Activated CD4-positive, alpha-beta memory T cell treated with anti-CD3 and anti-CD28 coated beads for 36 hours (primary cell): ENCODE measurements at regions not wholly inside any gene's neighbourhood (a gene's known extent, or its start where the extent isn't known, plus 50 kb on each side); places are given as distances from the start of the nearest gene placed in this dataset.

Experiments used
- CTCF ChIA-PET: fragments of 350-600 bp; sonication (Branson Sonifier 250); formaldehyde crosslinking; loops from one replicate; lab custom pipeline; 2021; ENCODE audit warnings: antibody characterized with exemption, inconsistent platforms; lab: Charles Lee
- POLR2A ChIA-PET: fragments of 350-600 bp; sonication (Branson Sonifier 250); formaldehyde crosslinking; loops from one replicate; lab custom pipeline; 2021; ENCODE audit warnings: antibody characterized with exemption; lab: Charles Lee
- DNase-seq: peaks from one replicate; pipeline ENCODE4 v3.0.0-alpha.2; 2020
- H3K27ac Mint-ChIP-seq: one replicate; pipeline ENCODE4 v1.8.0; 2021; ENCODE audit warnings: mixed read lengths
- H3K27me3 Mint-ChIP-seq: one replicate; pipeline ENCODE4 v1.8.0; 2021; ENCODE audit warnings: mixed read lengths
- H3K36me3 Mint-ChIP-seq: one replicate; pipeline ENCODE4 v1.8.0; 2021; ENCODE audit warnings: mixed read lengths
- H3K4me1 Mint-ChIP-seq: one replicate; pipeline ENCODE4 v1.8.0; 2021; ENCODE audit warnings: low read depth, mixed read lengths
- H3K4me3 Mint-ChIP-seq: one replicate; pipeline ENCODE4 v1.8.0; 2021; ENCODE audit warnings: mild to moderate bottlenecking, mixed read lengths
- H3K9me3 Mint-ChIP-seq: one replicate; pipeline ENCODE4 v1.8.0; 2021; ENCODE audit warnings: mixed read lengths
- intact Hi-C: fragments of 100-400 bp; cut with micrococcal nuclease; formaldehyde crosslinking; loops from one replicate; pipeline ENCODE4 v1.15.1; 2023

GRCh38 chrY:21253455-21254248, 257.5 kb upstream of the RBMY1B start:
- no peak for DNase-seq
- POLR2A ChIA-PET, result interaction anchor here (0.8 kb wide), 1 partner anchor 12 kb away, joined by 3 read pairs; no protein-coding TSS in a partner anchor
- Mint-ChIP-seq H3K9me3 (no peaks in the 10 kb centered on the region), H3K27ac (peak overlapping the region; percentile 77), H3K27me3 (no peaks in the 10 kb centered on the region), H3K36me3 (no peaks in the 10 kb centered on the region), H3K4me1 (peaks cover 38% of the 10 kb centered on the region), H3K4me3 (peak overlapping the region; percentile 49)
- CTCF ChIA-PET, result no interaction called here
- intact Hi-C loops, result loop anchor here (10.0 kb wide), 1 partner anchor 169 kb away; no protein-coding TSS in a partner anchor

DNA sequence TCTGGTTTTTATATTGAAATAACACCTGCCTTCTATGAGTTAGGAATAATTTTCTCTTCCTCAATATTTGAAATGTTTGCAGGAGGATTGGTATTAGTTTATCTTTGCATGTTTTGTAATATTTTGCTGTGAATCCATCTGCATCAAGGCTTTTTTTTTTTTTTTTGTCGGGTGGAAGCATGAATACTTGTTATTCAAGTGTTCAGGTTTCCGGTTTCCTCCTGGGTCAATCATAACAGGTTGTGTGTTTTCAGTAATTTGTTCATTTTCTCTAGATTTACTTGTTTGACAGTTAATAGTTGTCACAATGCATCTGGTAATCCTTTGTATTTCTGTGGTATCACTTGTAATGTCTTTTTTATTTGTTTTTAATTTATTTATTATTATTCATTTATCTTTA, 256.7 kb upstream of the RBMY1B start:
- no peaks in the 10 kb centered on the region for H3K9me3 Mint-ChIP-seq
- no peak for DNase-seq
- intact Hi-C loops, result loop anchor here (10.0 kb wide), 1 partner anchor 170 kb away; no protein-coding TSS in a partner anchor
- H3K27me3 Mint-ChIP-seq, result no peaks in the 10 kb centered on the region
- peak overlapping the region; percentile 60 for H3K4me3 Mint-ChIP-seq
- CTCF ChIA-PET, result no interaction called here
- H3K27ac Mint-ChIP-seq, result peak overlapping the region; percentile 77
- H3K36me3 Mint-ChIP-seq, result no peaks in the 10 kb centered on the region
- POLR2A ChIA-PET, result interaction anchor here (0.8 kb wide), 1 partner anchor 13 kb away, joined by 3 read pairs; no protein-coding TSS in a partner anchor
- peaks cover 37% of the 10 kb centered on the region for H3K4me1 Mint-ChIP-seq

- no peaks in the 10 kb centered on the region for H3K36me3 Mint-ChIP-seq
- H3K27ac Mint-ChIP-seq, result peak overlapping the region; percentile 65
- no peak overlapping the region for H3K4me3 Mint-ChIP-seq
- no peak for DNase-seq
- H3K4me1 Mint-ChIP-seq, result peaks cover 37% of the 10 kb centered on the region
- intact Hi-C loops, result loop anchor here (1.0 to 10.0 kb wide), 4 partner anchors 17 to 681 kb away; no protein-coding TSS in a partner anchor
- no peaks in the 10 kb centered on the region for H3K27me3 Mint-ChIP-seq
- ChIA-PET POLR2A (no interaction called here), CTCF (interaction anchor here (1.3 kb wide), 1 partner anchor 16 kb away, joined by 3 read pairs; no protein-coding TSS in a partner anchor)
- H3K9me3 Mint-ChIP-seq, result no peaks in the 10 kb centered on the region
Measured at GRCh38 chrY:21256820-21257219, 254.3 kb upstream of the RBMY1B start.

GRCh38 chrY:21259707-21260106, 251.4 kb upstream of the RBMY1B start:
- no peaks in the 10 kb centered on the region for H3K9me3 Mint-ChIP-seq
- CTCF ChIA-PET, result interaction anchor here (0.7 to 1.2 kb wide), 5 partner anchors 10 to 1443 kb away, joined by 3 read pairs; no protein-coding TSS in a partner anchor
- H3K4me3 Mint-ChIP-seq, result no peak overlapping the region
- H3K27ac Mint-ChIP-seq, result peak overlapping the region; percentile 69
- intact Hi-C loops, result loop anchor here (5.0 to 10.0 kb wide), 4 partner anchors 175 to 702 kb away; no protein-coding TSS in a partner anchor
- POLR2A ChIA-PET, result interaction anchor here (1.1 kb wide), 1 partner anchor 10 kb away, joined by 3 read pairs; no protein-coding TSS in a partner anchor
- DNase-seq, result no peak
- no peaks in the 10 kb centered on the region for H3K36me3 Mint-ChIP-seq
- peaks cover 31% of the 10 kb centered on the region for H3K4me1 Mint-ChIP-seq
- H3K27me3 Mint-ChIP-seq, result no peaks in the 10 kb centered on the region

- ChIA-PET CTCF (interaction anchor here (1.0 to 1.2 kb wide), 4 partner anchors 119 to 1444 kb away, joined by 3 read pairs; no protein-coding TSS in a partner anchor), POLR2A (no interaction called here)
- H3K4me3 Mint-ChIP-seq, result no peak overlapping the region
- H3K4me1 Mint-ChIP-seq, result peaks cover 31% of the 10 kb centered on the region
- no peak for DNase-seq
- intact Hi-C loops, result loop anchor here (5.0 to 10.0 kb wide), 2 partner anchors 296 to 703 kb away; no protein-coding TSS in a partner anchor
- H3K27me3 Mint-ChIP-seq, result no peaks in the 10 kb centered on the region
- H3K9me3 Mint-ChIP-seq, result no peaks in the 10 kb centered on the region
- H3K36me3 Mint-ChIP-seq, result no peaks in the 10 kb centered on the region
- H3K27ac Mint-ChIP-seq, result peak overlapping the region; percentile 28
Measured at GRCh38 chrY:21260325-21260724, 250.8 kb upstream of the RBMY1B start.

GRCh38 chrY:21261158-21261557, 250.0 kb upstream of the RBMY1B start:
- no peaks in the 10 kb centered on the region for H3K27me3 Mint-ChIP-seq
- H3K9me3 Mint-ChIP-seq, result no peaks in the 10 kb centered on the region
- intact Hi-C loops, result loop anchor here (5.0 to 10.0 kb wide), 2 partner anchors 296 to 704 kb away; no protein-coding TSS in a partner anchor
- H3K4me1 Mint-ChIP-seq, result peaks cover 26% of the 10 kb centered on the region
- POLR2A ChIA-PET, result no interaction called here
- H3K27ac Mint-ChIP-seq, result peak overlapping the region; percentile 42
- CTCF ChIA-PET, result interaction anchor here (0.9 kb wide), 1 partner anchor 154 kb away, joined by 3 read pairs; no protein-coding TSS in a partner anchor
- DNase-seq, result no peak
- H3K36me3 Mint-ChIP-seq, result no peaks in the 10 kb centered on the region
- H3K4me3 Mint-ChIP-seq, result no peak overlapping the region

- no peaks in the 10 kb centered on the region for H3K27me3 Mint-ChIP-seq
- H3K36me3 Mint-ChIP-seq, result no peaks in the 10 kb centered on the region
- H3K4me1 Mint-ChIP-seq, result peaks cover 2% of the 10 kb centered on the region
- H3K27ac Mint-ChIP-seq, result no peak overlapping the region
- no peaks in the 10 kb centered on the region for H3K9me3 Mint-ChIP-seq
- intact Hi-C loops, result loop anchor here (10.0 kb wide), 1 partner anchor 302 kb away; no protein-coding TSS in a partner anchor
- POLR2A ChIA-PET, result no interaction called here
- CTCF ChIA-PET, result no interaction called here
- no peak for DNase-seq
- H3K4me3 Mint-ChIP-seq, result no peak overlapping the region
Measured at GRCh38 chrY:21266751-21267150, 244.4 kb upstream of the RBMY1B start.

- no peak for DNase-seq
- ChIA-PET POLR2A (no interaction called here), CTCF (no interaction called here)
- Mint-ChIP-seq H3K27ac (no peak overlapping the region), H3K4me3 (no peak overlapping the region), H3K36me3 (no peaks in the 10 kb centered on the region), H3K9me3 (no peaks in the 10 kb centered on the region), H3K27me3 (no peaks in the 10 kb centered on the region), H3K4me1 (no peaks in the 10 kb centered on the region)
- intact Hi-C loops, result loop anchor here (10.0 kb wide), 1 partner anchor 302 kb away; no protein-coding TSS in a partner anchor
Measured at GRCh38 chrY:21267164-21267563, 244.0 kb upstream of the RBMY1B start.

DNA sequence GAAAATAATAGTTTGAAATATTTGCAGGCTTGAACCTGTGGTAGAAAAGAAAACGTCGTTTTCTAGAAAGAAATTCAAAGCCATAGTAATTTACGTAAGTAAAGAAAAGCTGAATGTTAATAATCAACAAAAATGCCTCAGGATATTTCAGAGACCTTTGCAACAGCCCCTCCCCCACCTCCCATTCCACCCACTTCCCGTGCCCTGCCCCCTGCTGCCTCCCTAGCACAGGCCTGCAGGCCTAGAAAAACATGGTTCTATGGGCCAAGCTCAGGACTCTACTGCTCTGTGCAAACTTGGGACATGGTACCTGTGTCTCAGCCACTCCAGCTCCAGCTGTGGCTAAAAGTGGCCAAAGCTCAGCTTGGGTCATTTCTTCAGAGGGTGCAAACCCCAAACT, 223.4 kb upstream of the RBMY1B start:
- POLR2A ChIA-PET, result no interaction called here
- Mint-ChIP-seq H3K4me3 (no peak overlapping the region), H3K36me3 (no peaks in the 10 kb centered on the region), H3K4me1 (no peaks in the 10 kb centered on the region), H3K27ac (no peak overlapping the region), H3K9me3 (no peaks in the 10 kb centered on the region), H3K27me3 (no peaks in the 10 kb centered on the region)
- CTCF ChIA-PET, result no interaction called here
- DNase-seq, result no peak
- intact Hi-C loops, result no loop called here

DNA sequence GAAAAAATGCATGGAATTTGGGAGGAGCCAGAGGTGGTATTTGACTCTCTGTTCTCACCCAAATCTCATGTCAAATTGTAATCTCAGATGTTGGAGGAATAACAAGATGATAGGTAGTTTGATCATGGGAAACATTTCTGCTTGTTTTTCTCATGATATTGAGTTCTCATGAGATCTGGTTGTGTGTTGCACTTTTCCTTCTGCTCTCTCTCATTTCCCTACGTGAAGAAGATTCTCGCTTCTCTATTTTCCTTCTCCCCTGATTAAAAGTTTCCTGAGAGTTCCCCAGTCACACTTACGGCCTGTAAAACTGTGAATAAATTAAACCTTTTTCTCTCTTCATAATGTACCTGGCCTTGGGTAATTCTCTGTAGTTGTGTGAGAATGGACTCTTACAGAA, 222.2 kb upstream of the RBMY1B start:
- DNase-seq, result no peak
- Mint-ChIP-seq H3K9me3 (no peaks in the 10 kb centered on the region), H3K27ac (no peak overlapping the region), H3K36me3 (no peaks in the 10 kb centered on the region), H3K27me3 (no peaks in the 10 kb centered on the region), H3K4me3 (no peak overlapping the region), H3K4me1 (no peaks in the 10 kb centered on the region)
- intact Hi-C loops, result no loop called here
- CTCF ChIA-PET, result no interaction called here
- POLR2A ChIA-PET, result no interaction called here

DNA sequence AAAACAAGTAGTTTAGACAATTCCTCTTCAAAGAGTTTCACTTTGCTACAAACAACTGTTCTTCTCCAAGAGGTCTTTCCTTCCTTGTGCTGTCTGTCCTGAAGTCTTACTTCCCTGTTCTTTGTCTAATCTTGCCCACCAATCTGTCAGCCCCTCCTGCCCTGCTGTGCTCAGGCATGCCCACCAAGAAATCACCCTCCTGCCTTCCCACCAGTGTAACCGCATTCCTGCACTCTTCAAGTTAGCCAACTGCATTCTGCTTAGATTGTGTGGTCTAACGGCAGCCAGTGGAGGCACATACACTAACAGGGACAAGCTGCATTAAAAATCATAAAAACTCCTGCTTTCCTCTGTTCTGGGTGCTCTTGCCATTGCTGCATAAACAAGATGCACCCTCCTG, 215.9 kb upstream of the RBMY1B start:
- H3K9me3 Mint-ChIP-seq, result peaks cover 8% of the 10 kb centered on the region
- POLR2A ChIA-PET, result no interaction called here
- CTCF ChIA-PET, result no interaction called here
- H3K27me3 Mint-ChIP-seq, result peaks cover 3% of the 10 kb centered on the region
- no peak overlapping the region for H3K4me3 Mint-ChIP-seq
- H3K27ac Mint-ChIP-seq, result no peak overlapping the region
- no peaks in the 10 kb centered on the region for H3K4me1 Mint-ChIP-seq
- DNase-seq, result no peak
- H3K36me3 Mint-ChIP-seq, result peaks cover 3% of the 10 kb centered on the region
- intact Hi-C loops, result no loop called here

- intact Hi-C loops, result no loop called here
- H3K4me3 Mint-ChIP-seq, result no peak overlapping the region
- H3K36me3 Mint-ChIP-seq, result no peaks in the 10 kb centered on the region
- H3K9me3 Mint-ChIP-seq, result no peaks in the 10 kb centered on the region
- H3K27me3 Mint-ChIP-seq, result no peaks in the 10 kb centered on the region
- H3K27ac Mint-ChIP-seq, result no peak overlapping the region
- POLR2A ChIA-PET, result no interaction called here
- no peaks in the 10 kb centered on the region for H3K4me1 Mint-ChIP-seq
- CTCF ChIA-PET, result no interaction called here
- no peak for DNase-seq
Measured at GRCh38 chrY:21302278-21302677, 208.9 kb upstream of the RBMY1B start.
